Stromal cell of bone marrow (primary cell): ENCODE measurements at regions not wholly inside any gene's neighbourhood (a gene's known extent, or its start where the extent isn't known, plus 50 kb on each side); places are given as distances from the start of the nearest gene placed in this dataset.
"Not testable (repeated sequence)": the region's sequence is repeated elsewhere in the genome, so short reads cannot be mapped to it uniquely, and the experiment has no call there.

Source experiments
- DNase-seq: peaks from one replicate; pipeline ENCODE4 v3.0.0-alpha.2; 2012; ENCODE audit warnings: low read depth

GRCh38 chr1:65062339-65062738 lies 85.7 kb upstream of the AK4 start:
- no peak for DNase-seq

- no peak for DNase-seq
These were observed 85.0 kb upstream of the AK4 start for GRCh38 chr1:65063025-65063424.

DNA sequence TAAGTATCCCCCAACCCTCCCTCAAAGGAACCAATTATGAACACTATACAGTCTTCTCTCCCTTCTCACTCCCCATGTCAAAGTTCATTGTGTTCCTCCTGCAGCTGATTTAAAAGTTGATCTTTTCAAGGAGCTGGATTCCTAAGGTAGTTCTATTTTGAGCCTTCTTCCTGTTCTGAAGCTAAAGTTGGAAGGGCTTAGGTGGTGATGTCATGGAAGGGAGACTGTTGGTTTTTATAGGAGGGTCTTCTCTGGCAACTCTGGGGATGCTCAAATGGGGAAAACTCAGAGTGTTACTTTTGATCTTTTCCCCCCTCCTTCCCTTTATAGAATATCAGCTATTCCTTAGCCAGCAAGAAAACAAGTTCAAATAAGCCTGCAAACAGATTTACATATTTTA lies 83.0 kb upstream of the AK4 start:
- no peak for DNase-seq

DNA sequence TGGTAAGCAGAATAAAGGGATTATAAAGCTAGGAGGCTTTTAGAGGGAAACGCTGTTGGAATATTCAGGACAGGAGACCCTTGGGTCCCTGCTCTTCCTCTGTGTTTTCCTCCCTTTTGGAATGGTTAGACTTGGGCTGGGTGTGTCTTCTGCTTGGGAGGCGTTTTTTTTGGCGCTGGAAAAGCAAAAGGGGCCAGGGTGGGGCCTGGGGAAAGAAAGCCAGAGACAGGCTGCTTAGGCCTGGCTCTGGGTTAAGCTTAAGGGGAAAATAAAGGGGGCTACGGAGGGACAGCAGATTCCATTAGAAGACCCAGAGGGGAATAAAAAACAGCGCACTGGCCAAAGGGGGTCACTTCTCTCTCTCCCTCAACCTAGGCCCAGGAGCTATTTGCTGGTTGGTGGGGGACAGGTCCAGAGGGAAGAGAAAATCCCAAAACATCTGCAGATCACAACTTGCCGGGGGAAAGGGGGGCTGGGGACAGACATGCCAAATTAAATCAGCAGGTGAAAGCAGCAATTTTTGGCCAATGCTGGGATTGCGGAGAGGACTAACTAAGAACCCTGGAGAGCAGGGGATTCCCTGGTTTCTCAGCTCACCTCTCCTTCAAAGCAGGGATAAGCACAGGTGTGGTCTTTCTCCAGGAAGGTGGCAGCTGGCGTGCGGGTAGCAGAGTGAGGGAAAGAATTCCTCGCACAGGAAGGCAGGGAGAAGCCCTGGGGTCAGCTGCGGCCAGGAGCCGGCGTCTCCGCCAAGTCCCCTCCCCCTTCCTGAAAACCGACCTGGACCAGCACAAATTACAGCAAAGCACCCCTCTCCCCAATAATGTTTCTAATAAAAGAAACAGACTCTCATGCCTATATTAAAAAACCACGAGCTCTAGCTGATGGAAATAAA lies 82.2 kb upstream of the AK4 start:
- no peak for DNase-seq

- DNase-seq: no peak
These were observed 81.6 kb upstream of the AK4 start for GRCh38 chr1:65066419-65066765.

GRCh38 chr1:65066766-65067490 lies 81.1 kb upstream of the AK4 start:
- DNase-seq: peak; percentile 69

DNA sequence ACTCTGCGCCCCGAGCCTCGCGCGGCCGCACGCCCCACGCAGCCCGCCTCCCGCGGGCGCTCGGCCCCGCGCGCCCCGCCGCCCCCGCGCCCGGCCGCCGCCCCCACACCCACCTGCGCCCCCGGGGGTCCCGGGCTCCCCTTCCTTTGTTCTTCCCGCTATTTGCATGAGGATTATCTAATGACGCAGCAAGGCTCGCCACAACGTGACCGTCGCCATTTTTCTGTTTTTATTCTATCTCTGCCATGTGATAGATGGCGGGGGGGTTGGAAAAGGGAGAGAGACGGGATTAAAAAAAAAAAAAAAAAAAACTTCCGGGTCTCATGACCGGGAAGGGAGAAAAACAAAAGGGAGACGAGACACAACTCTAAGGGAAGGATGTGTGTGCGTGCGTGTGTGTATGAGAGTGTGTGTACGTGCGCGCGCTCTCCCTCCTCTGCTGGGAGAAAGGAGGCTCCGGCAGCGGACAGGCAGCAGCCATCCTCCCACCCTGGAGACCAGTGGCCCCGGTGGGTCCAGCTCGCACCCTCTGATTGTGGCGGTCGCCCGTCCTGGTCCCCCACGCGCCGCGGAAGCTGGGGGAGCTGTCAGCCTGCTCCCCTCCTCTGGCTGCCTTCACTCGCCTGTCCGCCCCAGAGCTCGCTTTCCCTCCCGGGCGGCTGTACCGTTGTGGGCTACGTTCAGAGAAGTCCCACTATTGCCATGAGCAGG lies 80.4 kb upstream of the AK4 start:
- DNase-seq: peak; percentile 78

GRCh38 chr1:65068202-65069010 lies 79.6 kb upstream of the AK4 start:
- peak; percentile 13 for DNase-seq

GRCh38 chr1:65069011-65069565 lies 78.9 kb upstream of the AK4 start:
- DNase-seq: no peak

- no peak for DNase-seq
These were observed 75.2 kb upstream of the AK4 start for GRCh38 chr1:65072845-65073244.

GRCh38 chr1:65075123-65075976 lies 72.7 kb upstream of the AK4 start:
- peak; percentile 55 for DNase-seq

DNA sequence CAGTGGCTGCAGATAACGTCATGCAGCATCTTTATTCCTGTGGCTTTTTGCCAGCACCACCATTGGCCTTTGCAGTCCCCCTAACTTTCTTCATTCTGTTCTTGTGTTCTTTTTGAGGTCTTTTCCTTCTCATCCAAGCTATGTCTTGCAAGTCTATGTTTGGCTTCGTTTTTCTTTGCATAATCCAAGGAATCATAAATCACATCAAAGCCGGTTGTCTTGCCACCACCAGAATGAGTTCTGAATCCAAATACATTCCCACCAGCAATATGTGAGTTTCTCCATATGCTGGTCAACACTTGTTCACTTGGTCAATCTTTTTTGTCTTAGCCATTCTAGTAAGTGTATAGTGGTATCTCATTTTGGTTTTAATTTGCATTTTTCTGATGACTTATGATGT lies 70.6 kb upstream of the AK4 start:
- DNase-seq: no peak

DNA sequence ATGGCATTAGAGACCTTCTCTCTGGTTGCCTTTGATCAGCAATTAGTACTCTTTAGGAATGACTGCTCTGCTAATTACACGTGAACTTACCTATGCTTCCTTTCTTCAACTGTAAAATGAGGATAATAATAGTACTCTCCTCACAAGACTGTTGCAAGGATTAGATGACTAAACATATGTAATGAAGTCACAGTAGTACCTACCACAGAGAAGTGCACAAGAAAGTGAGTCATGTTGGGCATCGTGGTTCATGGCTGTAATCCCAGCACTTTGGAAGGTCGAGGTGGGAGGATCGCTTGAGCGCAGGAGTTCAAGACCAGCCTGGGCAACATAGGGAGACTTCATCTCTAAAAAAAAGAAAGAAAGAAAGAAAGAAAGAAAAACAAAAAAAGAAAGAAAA lies 68.1 kb upstream of the AK4 start:
- DNase-seq: peak; percentile 67

DNA sequence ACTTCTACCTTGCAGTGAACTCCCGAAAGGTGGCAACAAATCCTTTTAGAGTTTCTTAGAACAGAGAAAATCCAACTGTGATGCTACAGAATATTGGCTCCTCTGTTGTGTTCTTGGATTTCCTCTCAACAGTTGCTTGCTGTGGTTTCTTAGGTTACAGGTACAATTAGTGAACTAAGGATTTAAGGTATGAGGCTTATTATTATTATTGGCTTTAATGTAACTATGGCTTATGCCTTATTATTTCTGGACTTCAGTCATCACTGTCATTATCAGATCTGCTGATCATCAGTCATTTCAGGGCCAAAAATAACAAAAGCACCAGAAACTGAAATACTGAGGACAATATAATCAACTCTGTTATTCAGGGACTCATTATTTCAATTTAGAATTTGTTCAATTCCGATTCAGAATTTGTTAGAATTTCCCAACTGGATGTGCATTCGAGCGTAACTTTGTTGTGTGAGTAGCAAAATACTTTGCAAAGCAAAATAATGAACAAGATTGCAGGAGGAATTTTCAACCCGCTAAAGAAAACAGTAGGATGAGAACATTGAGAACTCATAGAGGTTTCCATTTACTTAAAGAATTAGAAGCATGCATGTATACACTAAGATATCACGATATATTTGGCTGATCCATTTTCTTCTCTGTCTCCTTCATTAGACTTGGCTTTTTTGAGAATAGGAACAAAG lies 65.5 kb upstream of the AK4 start:
- no peak for DNase-seq

DNA sequence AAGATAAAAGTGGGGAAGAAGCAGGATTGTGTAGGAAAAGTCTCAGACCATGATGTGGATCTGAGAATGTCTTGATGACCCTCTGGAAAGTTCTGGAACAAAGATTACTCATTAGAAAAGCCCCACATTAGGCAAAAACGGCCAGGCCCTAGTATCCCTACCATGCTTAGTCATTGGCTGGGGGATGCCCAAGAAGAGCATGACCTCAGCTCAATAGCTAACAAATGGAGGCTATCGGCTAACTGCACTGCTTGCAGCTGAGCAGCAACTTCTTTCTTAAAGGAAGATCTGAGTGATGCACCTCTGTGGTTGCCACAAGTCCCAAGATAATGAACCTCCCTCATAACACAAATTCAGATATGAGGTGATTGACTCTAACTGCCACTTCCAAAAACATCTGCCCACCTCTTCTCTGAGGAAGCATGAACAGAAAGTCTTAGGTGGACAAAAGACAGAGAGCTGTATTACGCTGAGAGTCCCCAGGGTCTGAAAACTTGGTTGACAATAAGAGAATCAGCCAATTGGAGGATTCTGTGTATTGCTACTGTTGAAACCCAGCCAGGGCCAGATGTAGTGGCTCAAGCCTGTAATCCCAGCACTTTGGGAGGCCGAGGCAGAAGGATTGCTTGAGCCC lies 64.6 kb upstream of the AK4 start:
- peak; percentile 41 for DNase-seq

GRCh38 chr1:65084066-65084465 lies 63.9 kb upstream of the AK4 start:
- DNase-seq: no peak

DNA sequence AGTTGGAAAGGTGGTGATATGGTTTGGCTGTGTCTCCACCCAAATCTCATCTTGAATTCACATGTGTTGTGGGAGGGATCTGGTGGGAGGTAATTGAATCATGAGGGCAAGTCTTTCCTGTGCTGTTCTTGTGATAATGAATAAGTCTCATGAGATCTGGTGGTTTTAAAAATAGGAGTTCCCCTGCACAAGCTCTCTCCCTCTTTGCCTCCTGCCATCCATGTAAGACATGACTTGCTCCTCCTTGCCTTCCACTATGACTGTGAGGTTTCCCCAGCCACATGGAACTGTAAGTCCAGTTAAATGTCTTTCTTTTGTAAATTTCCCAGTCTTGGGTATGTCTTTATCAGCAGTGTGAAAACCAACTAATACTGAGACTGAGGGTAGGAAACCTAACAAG lies 60.5 kb upstream of the AK4 start:
- not testable (repeated sequence) for DNase-seq

DNA sequence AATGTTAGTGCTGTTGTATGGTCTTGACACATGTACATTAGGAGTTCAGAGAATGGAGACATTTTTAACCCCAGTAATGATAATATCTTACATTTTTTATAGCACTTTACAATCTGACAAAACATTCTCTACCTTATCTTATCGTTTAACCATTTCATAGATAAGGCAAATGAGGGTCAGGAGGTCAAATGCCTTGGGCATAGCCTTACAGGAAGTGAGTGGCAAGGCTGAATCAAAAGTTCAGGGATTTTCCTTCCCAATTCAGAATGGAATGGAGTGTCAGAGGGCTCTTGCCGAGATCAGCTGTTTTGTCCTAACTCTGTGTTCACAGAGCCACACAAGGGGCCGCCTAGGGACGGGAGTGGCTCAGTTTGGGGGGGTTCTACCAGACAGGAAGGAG lies 57.6 kb upstream of the AK4 start:
- no peak for DNase-seq

DNA sequence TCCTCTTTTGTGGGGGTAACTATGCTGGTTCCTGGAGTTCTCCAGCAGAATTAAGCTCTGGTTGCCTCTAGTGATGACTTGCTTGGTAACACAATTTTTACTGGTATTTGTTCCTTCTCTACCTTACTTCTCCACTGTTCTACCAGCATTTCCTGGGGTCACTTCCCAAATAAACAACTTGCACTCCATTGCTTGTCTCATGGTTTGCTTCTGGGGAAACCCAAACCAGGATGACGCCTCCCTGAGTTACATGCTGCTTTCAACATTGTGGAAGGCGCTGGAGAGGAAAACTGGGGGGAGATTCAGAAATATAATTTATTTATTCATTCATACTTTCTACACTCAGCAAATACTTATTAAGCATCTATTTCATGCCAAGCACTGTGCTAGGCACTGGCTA lies 55.3 kb upstream of the AK4 start:
- no peak for DNase-seq

DNA sequence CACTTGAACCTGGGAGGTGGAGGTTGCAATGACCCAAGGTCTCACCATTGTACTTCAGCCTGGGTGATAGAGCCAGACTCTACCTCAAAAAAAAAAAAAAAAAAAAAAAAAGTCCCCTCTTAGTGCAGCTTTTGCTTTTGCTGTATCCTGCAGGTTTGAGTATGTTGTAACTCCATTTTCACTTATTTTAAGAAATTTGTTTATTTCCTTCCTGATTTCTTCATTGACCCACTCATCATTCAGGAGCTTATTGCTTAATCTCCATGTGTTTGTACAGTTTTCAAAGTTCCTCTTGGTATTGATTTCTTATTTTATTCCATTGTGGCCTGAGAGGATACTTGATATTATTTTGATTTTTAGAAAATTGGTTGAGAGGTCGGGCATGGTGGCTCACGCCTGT lies 50.9 kb upstream of the AK4 start:
- DNase-seq: no peak
